GM10248 (cell line): ENCODE measurements at regions not wholly inside any gene's neighbourhood (a gene's known extent, or its start where the extent isn't known, plus 50 kb on each side); places are given as distances from the start of the nearest gene placed in this dataset.

Experiments used
- CTCF ChIA-PET: fragments of 300-600 bp; sonication (Branson Sonifier 250); formaldehyde crosslinking; extraction: SDS; loops from one replicate; lab custom pipeline; 2021; ENCODE audit warnings: antibody characterized with exemption; lab: Yijun Ruan, JAX
- POLR2A ChIA-PET: fragments of 350-650 bp; sonication (Branson Sonifier 250); formaldehyde crosslinking; extraction: SDS; loops from one replicate; lab custom pipeline; 2020; ENCODE audit warnings: antibody characterized with exemption; lab: Yijun Ruan, JAX
- DNase-seq: peaks from one replicate; pipeline ENCODE4 v3.0.0; 2012; ENCODE audit errors: extremely low spot score
- CTCF ChIP-seq: IDR thresholded peaks from 2 replicates; pipeline ENCODE4 v1.5.1; 2012; ENCODE audit warnings: mild to moderate bottlenecking, low read depth; ENCODE audit errors: extremely low read depth, missing control alignments, control extremely low read depth

- no peak for DNase-seq
- ChIA-PET POLR2A (no interaction called here), CTCF (interaction anchor here (0.8 to 3.9 kb wide), 3 partner anchors 9 to 25 kb away, joined by 4 to 10 read pairs (median 4); no protein-coding TSS in a partner anchor)
- no peak for TF ChIP-seq CTCF
Measured at GRCh38 chr10:118484152-118484871, 111.1 kb downstream of the PRLHR start.

GRCh38 chr10:118483496-118483895, 112.0 kb downstream of the PRLHR start:
- CTCF ChIA-PET, result interaction anchor here (3.9 kb wide), 1 partner anchor 24 kb away, joined by 10 read pairs; no protein-coding TSS in a partner anchor

GRCh38 chr10:118482393-118483331, 112.8 kb downstream of the PRLHR start:
- ChIA-PET CTCF (no interaction called here), POLR2A (no interaction called here)
- no peak for DNase-seq
- TF ChIP-seq CTCF, result no peak

More at GRCh38 chr10:118483496-118483895, 112.0 kb downstream of the PRLHR start:
- no peak for TF ChIP-seq CTCF
- DNase-seq, result no peak
- POLR2A ChIA-PET, result no interaction called here

- TF ChIP-seq CTCF, result no peak
- ChIA-PET POLR2A (no interaction called here), CTCF (no interaction called here)
- no peak for DNase-seq
Measured at GRCh38 chr10:118481871-118482270, 113.6 kb downstream of the PRLHR start.

DNA sequence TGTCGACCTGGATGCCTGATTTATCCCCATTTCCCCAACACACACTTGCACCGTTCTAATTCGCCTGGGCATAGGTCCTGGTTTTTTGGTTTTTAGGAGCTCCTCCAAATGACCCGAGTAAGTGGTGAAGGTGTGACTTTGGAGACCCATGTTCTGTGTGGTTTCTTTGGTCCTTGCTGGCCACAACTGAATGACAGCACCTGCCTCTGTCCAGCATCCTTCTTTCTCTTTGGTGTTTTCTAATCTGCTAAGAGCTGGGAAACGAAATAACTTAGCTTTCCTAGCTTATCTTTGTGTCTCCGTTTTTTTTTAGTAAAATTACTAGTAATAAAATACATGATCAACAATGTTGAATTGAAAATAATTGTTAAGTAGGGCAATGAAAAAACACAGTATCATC, 120.2 kb downstream of the PRLHR start:
- POLR2A ChIA-PET, result no interaction called here
- no peak for DNase-seq
- no peak for TF ChIP-seq CTCF
- CTCF ChIA-PET, result interaction anchor here (0.8 to 1.5 kb wide), 5 partner anchors 9 to 23 kb away, joined by 3 to 6 read pairs (median 4); no protein-coding TSS in a partner anchor

DNA sequence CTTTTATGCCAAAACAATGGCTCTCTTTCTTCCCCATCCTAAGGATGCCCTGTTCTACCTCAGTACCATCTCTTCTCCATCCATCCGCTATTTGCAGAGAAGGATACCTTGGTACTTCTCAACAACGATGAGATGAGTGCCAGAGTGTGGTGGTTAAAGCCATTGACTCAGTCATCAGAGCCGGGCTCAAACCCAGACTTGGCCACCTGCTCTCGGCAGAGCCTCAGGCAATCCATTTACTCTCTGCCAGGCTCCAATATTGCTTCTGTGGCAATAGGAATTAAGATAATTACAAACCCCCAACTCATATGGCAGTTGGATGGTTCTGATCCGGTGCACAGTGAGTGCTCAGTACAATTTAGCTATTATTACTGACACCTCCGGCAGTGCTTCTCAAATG, 121.3 kb downstream of the PRLHR start:
- no peak for TF ChIP-seq CTCF
- DNase-seq, result no peak
- CTCF ChIA-PET, result interaction anchor here (1.4 kb wide), 1 partner anchor 15 kb away, joined by 4 read pairs; no protein-coding TSS in a partner anchor
- POLR2A ChIA-PET, result no interaction called here
